ENCODE measurements at regions not wholly inside any gene's neighbourhood (a gene's known extent, or its start where the extent isn't known, plus 50 kb on each side); places are given as distances from the start of the nearest gene placed in this dataset.

GRCh38 chr5:75928992-75929391 lies 154.2 kb upstream of the SV2C start:
- no peak overlapping the region for H3K4me3 Mint-ChIP-seq
- no peak for ATAC-seq (replicated peaks)
- DNase-seq, result no peak

GRCh38 chr5:75922480-75922879 lies 160.7 kb upstream of the SV2C start:
- Mint-ChIP-seq H3K4me3 (no peak overlapping the region), H3K27me3 (peaks cover 47 to 53% of the 10 kb centered on the region in 2 donors), H3K27ac (no peak overlapping the region), H3K9me3 (no peaks in the 10 kb centered on the region), H3K36me3 (ENCODE audit: insufficient read depth) (no peaks in the 10 kb centered on the region), H3K4me1 (ENCODE audit: low read depth in 2 of 2) (no peaks in the 10 kb centered on the region)
- ATAC-seq (replicated peaks) (no peak), DNase-seq (no peak)

More at GRCh38 chr5:75928992-75929391, 154.2 kb upstream of the SV2C start:
- H3K9me3 Mint-ChIP-seq, result no peaks in the 10 kb centered on the region
- H3K4me1 Mint-ChIP-seq (ENCODE audit: low read depth in 2 of 2), result no peaks in the 10 kb centered on the region
- H3K36me3 Mint-ChIP-seq (ENCODE audit: insufficient read depth), result peaks cover 3% of the 10 kb centered on the region
- H3K27ac Mint-ChIP-seq, result no peak overlapping the region
- H3K27me3 Mint-ChIP-seq, result peaks cover 41 to 48% of the 10 kb centered on the region in 2 donors

GRCh38 chr5:75921011-75921410 lies 162.2 kb upstream of the SV2C start:
- Mint-ChIP-seq H3K9me3 (no peaks in the 10 kb centered on the region), H3K4me1 (ENCODE audit: low read depth in 2 of 2) (no peaks in the 10 kb centered on the region), H3K27me3 (peaks cover 62 to 67% of the 10 kb centered on the region in 2 donors), H3K27ac (no peak overlapping the region), H3K4me3 (no peak overlapping the region), H3K36me3 (ENCODE audit: insufficient read depth) (no peaks in the 10 kb centered on the region)
- no peak for DNase-seq
- no peak for ATAC-seq (replicated peaks)

GRCh38 chr5:75916144-75916543 lies 167.0 kb upstream of the SV2C start:
- ATAC-seq (replicated peaks) (no peak), DNase-seq (no peak)
- no peaks in the 10 kb centered on the region for H3K36me3 Mint-ChIP-seq (ENCODE audit: insufficient read depth)
- H3K4me3 Mint-ChIP-seq, result no peak overlapping the region
- no peaks in the 10 kb centered on the region for H3K4me1 Mint-ChIP-seq (ENCODE audit: low read depth in 2 of 2)
- H3K27me3 Mint-ChIP-seq, result peaks cover 65 to 80% of the 10 kb centered on the region in 2 donors
- no peaks in the 10 kb centered on the region for H3K9me3 Mint-ChIP-seq
- H3K27ac Mint-ChIP-seq, result no peak overlapping the region

GRCh38 chr5:75909223-75909622 lies 174.0 kb upstream of the SV2C start:
- ATAC-seq (replicated peaks), result no peak

GRCh38 chr5:75907651-75908050 lies 175.5 kb upstream of the SV2C start:
- H3K27me3 Mint-ChIP-seq, result peaks cover 76 to 83% of the 10 kb centered on the region in 2 donors
- no peaks in the 10 kb centered on the region for H3K4me1 Mint-ChIP-seq (ENCODE audit: low read depth in 2 of 2)

More at GRCh38 chr5:75909223-75909622, 174.0 kb upstream of the SV2C start:
- Mint-ChIP-seq H3K4me1 (ENCODE audit: low read depth in 2 of 2) (no peaks in the 10 kb centered on the region), H3K36me3 (ENCODE audit: insufficient read depth) (no peaks in the 10 kb centered on the region), H3K4me3 (no peak overlapping the region), H3K9me3 (no peaks in the 10 kb centered on the region), H3K27me3 (peaks cover 73 to 78% of the 10 kb centered on the region in 2 donors), H3K27ac (no peak overlapping the region)
- DNase-seq, result no peak

GRCh38 chr5:75894482-75894881 lies 177.2 kb upstream of the POC5 start:
- Mint-ChIP-seq H3K27me3 (peaks cover 0 to 18% of the 10 kb centered on the region in 2 donors), H3K27ac (no peak overlapping the region), H3K36me3 (ENCODE audit: insufficient read depth) (no peaks in the 10 kb centered on the region), H3K4me3 (no peak overlapping the region), H3K4me1 (ENCODE audit: low read depth in 2 of 2) (no peaks in the 10 kb centered on the region), H3K9me3 (no peaks in the 10 kb centered on the region)
- DNase-seq (no peak), ATAC-seq (replicated peaks) (no peak)

More at GRCh38 chr5:75907651-75908050, 175.5 kb upstream of the SV2C start:
- Mint-ChIP-seq H3K27ac (no peak overlapping the region), H3K9me3 (no peaks in the 10 kb centered on the region), H3K36me3 (ENCODE audit: insufficient read depth) (no peaks in the 10 kb centered on the region), H3K4me3 (no peak overlapping the region)
- ATAC-seq (replicated peaks) (no peak), DNase-seq (no peak)

GRCh38 chr5:75891736-75892135 lies 174.5 kb upstream of the POC5 start:
- Mint-ChIP-seq H3K36me3 (ENCODE audit: insufficient read depth) (no peaks in the 10 kb centered on the region), H3K9me3 (no peaks in the 10 kb centered on the region), H3K4me1 (ENCODE audit: low read depth in 2 of 2) (no peaks in the 10 kb centered on the region), H3K27ac (no peak overlapping the region), H3K27me3 (peaks cover 0 to 22% of the 10 kb centered on the region in 2 donors), H3K4me3 (no peak overlapping the region)
- DNase-seq, result no peak
- no peak for ATAC-seq (replicated peaks)

GRCh38 chr5:75891020-75891419 lies 173.8 kb upstream of the POC5 start:
- ATAC-seq (replicated peaks) (no peak), DNase-seq (no peak)
- no peak overlapping the region for H3K4me3 Mint-ChIP-seq
- H3K36me3 Mint-ChIP-seq (ENCODE audit: insufficient read depth), result no peaks in the 10 kb centered on the region
- H3K27ac Mint-ChIP-seq, result no peak overlapping the region
- peaks cover 0 to 2% of the 10 kb centered on the region in 2 donors for H3K4me1 Mint-ChIP-seq (ENCODE audit: low read depth in 2 of 2)
- no peaks in the 10 kb centered on the region for H3K9me3 Mint-ChIP-seq
- peaks cover 0 to 22% of the 10 kb centered on the region in 2 donors for H3K27me3 Mint-ChIP-seq

- Mint-ChIP-seq H3K27me3 (peaks cover 0 to 22% of the 10 kb centered on the region in 2 donors), H3K36me3 (ENCODE audit: insufficient read depth) (no peaks in the 10 kb centered on the region), H3K27ac (no peak overlapping the region), H3K9me3 (no peaks in the 10 kb centered on the region), H3K4me1 (ENCODE audit: low read depth in 2 of 2) (peaks cover 0 to 2% of the 10 kb centered on the region in 2 donors), H3K4me3 (no peak overlapping the region)
- ATAC-seq (replicated peaks) (no peak), DNase-seq (no peak)
Measured at GRCh38 chr5:75890546-75890945, 173.3 kb upstream of the POC5 start.

GRCh38 chr5:75886706-75887105 lies 169.5 kb upstream of the POC5 start:
- Mint-ChIP-seq H3K4me3 (no peak overlapping the region), H3K27ac (no peak overlapping the region), H3K36me3 (ENCODE audit: insufficient read depth) (no peaks in the 10 kb centered on the region), H3K4me1 (ENCODE audit: low read depth in 2 of 2) (peaks cover 0 to 2% of the 10 kb centered on the region in 2 donors), H3K9me3 (no peaks in the 10 kb centered on the region), H3K27me3 (peaks cover 0 to 10% of the 10 kb centered on the region in 2 donors)
- DNase-seq, result no peak
- no peak for ATAC-seq (replicated peaks)

- ATAC-seq (replicated peaks), result no peak
- Mint-ChIP-seq H3K27me3 (peaks cover 0 to 10% of the 10 kb centered on the region in 2 donors), H3K4me1 (ENCODE audit: low read depth in 2 of 2) (peaks cover 0 to 2% of the 10 kb centered on the region in 2 donors)
Measured at GRCh38 chr5:75885849-75886596, 168.8 kb upstream of the POC5 start.

GRCh38 chr5:75885321-75885720 lies 168.1 kb upstream of the POC5 start:
- no peak overlapping the region for H3K4me3 Mint-ChIP-seq

More at GRCh38 chr5:75885849-75886596, 168.8 kb upstream of the POC5 start:
- Mint-ChIP-seq H3K27ac (no peak overlapping the region), H3K36me3 (ENCODE audit: insufficient read depth) (no peaks in the 10 kb centered on the region), H3K9me3 (no peaks in the 10 kb centered on the region), H3K4me3 (no peak overlapping the region)
- no peak for DNase-seq

GRCh38 chr5:75869891-75870290 lies 152.7 kb upstream of the POC5 start:
- ATAC-seq (replicated peaks) (no peak), DNase-seq (no peak)
- H3K36me3 Mint-ChIP-seq (ENCODE audit: insufficient read depth), result no peaks in the 10 kb centered on the region
- no peaks in the 10 kb centered on the region for H3K4me1 Mint-ChIP-seq (ENCODE audit: low read depth in 2 of 2)
- H3K27ac Mint-ChIP-seq, result no peak overlapping the region
- H3K9me3 Mint-ChIP-seq, result peaks cover 0 to under 1% of the 10 kb centered on the region in 2 donors
- H3K4me3 Mint-ChIP-seq, result no peak overlapping the region
- H3K27me3 Mint-ChIP-seq, result peaks cover 54 to 58% of the 10 kb centered on the region in 2 donors

More at GRCh38 chr5:75885321-75885720, 168.1 kb upstream of the POC5 start:
- Mint-ChIP-seq H3K36me3 (ENCODE audit: insufficient read depth) (no peaks in the 10 kb centered on the region), H3K4me1 (ENCODE audit: low read depth in 2 of 2) (peaks cover 0 to 2% of the 10 kb centered on the region in 2 donors), H3K27me3 (peaks cover 0 to 10% of the 10 kb centered on the region in 2 donors), H3K27ac (no peak overlapping the region), H3K9me3 (no peaks in the 10 kb centered on the region)
- no peak for ATAC-seq (replicated peaks)
- no peak for DNase-seq

All from effector memory CD8-positive, alpha-beta T cell (primary cell).